ENCODE measurements at regions not wholly inside any gene's neighbourhood (a gene's known extent, or its start where the extent isn't known, plus 50 kb on each side); places are given as distances from the start of the nearest gene placed in this dataset.

DNA sequence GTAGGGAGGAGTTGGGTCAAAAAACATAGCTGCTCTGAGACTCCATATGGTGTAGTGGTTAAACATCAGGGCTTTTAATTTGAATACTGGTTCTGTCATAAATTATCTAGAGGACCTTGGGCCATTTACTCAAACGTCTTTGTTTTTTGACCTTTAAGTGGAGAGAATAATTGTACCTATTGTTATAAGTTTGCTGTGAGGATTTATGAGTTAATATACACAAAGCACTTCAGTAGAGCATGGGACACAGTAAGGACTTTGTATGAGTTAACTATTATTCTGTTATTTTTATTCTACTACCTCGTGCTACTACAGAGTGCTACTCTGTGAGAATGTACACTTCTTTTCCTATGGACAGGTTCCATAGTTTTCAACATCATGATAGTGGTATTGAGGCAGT lies 123.7 kb upstream of the TNC start:
- no peak overlapping the region for H3K4me3 ChIP-seq (ENCODE audit: low read depth, low read length)
- TF ChIP-seq, protein P1, sequence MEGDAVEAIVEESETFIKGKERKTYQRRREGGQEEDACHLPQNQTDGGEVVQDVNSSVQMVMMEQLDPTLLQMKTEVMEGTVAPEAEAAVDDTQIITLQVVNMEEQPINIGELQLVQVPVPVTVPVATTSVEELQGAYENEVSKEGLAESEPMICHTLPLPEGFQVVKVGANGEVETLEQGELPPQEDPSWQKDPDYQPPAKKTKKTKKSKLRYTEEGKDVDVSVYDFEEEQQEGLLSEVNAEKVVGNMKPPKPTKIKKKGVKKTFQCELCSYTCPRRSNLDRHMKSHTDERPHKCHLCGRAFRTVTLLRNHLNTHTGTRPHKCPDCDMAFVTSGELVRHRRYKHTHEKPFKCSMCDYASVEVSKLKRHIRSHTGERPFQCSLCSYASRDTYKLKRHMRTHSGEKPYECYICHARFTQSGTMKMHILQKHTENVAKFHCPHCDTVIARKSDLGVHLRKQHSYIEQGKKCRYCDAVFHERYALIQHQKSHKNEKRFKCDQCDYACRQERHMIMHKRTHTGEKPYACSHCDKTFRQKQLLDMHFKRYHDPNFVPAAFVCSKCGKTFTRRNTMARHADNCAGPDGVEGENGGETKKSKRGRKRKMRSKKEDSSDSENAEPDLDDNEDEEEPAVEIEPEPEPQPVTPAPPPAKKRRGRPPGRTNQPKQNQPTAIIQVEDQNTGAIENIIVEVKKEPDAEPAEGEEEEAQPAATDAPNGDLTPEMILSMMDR (IDR thresholded peaks at IDR 0.05; ENCODE audit: insufficient read depth, low read length): no peak
- no peak for DNase-seq (ENCODE audit: low read depth)

DNA sequence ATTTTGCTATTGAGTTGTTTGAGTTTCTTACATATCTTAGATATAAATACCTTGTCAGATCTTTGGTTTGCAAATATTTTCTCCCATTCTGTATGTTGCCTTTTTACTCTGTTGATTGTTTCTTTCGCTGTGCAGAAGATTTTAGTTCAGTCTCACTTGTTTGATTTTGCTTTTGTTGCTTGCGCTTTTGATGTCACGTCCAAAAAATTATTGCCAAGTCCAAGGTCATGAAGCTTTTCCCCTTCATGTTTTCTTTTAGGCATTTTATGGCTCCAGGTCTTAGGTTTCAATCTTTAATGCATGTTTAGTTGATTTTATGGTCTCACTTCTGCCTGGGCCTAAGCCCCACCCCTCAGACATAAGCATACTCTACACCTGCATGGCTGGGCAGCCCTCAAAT lies 131.5 kb upstream of the TNC start:
- TF ChIP-seq, protein P1 (IDR thresholded peaks at IDR 0.05; ENCODE audit: insufficient read depth, low read length): no peak
- no peak overlapping the region for H3K4me3 ChIP-seq (ENCODE audit: low read depth, low read length)
- DNase-seq (ENCODE audit: low read depth): no peak

DNA sequence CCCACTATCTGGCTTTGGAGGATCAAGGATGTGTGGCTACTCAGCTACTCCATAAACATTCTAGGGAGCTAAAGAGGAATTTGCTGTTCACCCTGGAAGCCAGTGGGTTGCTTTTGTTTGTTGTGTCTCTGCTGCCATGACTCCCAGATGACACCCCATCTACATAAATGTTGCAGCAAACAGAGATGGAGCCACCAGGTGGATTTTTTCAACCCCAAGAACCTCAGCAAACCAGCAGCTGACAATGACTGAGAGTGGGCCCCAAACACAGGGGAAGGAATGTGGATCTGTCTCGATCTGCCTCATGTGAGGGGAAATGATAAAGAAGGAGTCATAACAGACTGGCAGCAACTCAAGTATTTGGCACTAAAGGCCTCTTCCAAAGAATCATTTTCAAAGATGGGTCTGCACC lies 132.7 kb upstream of the TNC start:
- DNase-seq (ENCODE audit: low read depth): peak; percentile 96

GRCh38 chr9:115254287-115255180 lies 136.6 kb upstream of the TNC start:
- no peak overlapping the region for H3K4me3 ChIP-seq (ENCODE audit: low read depth, low read length)
- TF ChIP-seq, protein P1 (IDR thresholded peaks at IDR 0.05; ENCODE audit: insufficient read depth, low read length): no peak
- no peak for DNase-seq (ENCODE audit: low read depth)

More for the DNA sequence above, 132.7 kb upstream of the TNC start:
- no peak overlapping the region for H3K4me3 ChIP-seq (ENCODE audit: low read depth, low read length)
- TF ChIP-seq, protein P1 (IDR thresholded peaks at IDR 0.05; ENCODE audit: insufficient read depth, low read length): no peak

DNA sequence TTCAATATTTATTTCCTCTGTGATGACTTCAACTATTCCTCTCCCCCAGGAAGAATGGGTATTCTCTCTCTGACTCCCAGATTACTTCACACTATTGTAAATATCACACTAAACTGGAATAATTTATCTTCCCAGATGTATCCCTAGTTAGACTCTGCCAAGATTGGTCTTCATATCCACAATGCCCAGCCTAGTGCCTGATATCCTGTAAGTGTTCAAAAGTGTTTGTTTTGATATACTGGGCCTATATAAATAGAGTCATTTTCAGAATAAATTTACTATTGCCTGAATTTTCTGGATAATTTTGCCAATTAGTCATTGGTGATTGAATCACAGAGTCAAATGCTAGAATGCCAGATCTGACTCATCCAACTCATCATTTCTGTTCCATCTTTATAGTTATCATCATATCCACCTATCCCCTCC lies 143.7 kb upstream of the TNC start:
- TF ChIP-seq, protein P1 (IDR thresholded peaks at IDR 0.05; ENCODE audit: insufficient read depth, low read length): no peak
- no peak for DNase-seq (ENCODE audit: low read depth)
- no peak overlapping the region for H3K4me3 ChIP-seq (ENCODE audit: low read depth, low read length)

DNA sequence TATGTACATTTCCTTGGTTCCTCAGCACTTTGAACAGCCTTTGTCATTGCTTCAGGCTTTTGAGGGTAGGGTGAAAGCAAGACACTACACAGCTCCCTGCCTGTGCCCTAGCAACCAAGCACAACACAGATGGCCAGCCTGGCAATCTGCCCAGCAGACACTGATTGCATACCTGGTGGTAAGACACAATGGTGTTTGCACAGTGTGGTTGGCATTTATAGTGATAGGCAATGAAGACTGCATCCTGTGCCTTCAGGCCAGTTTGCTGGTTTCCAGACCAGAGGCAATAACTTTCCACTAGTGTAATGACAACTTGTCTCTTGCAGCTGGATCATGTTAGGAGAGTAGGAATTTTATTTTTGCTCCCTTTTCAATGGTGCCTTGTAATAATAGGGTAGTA lies 144.5 kb upstream of the TNC start:
- TF ChIP-seq, protein P1 (IDR thresholded peaks at IDR 0.05; ENCODE audit: insufficient read depth, low read length): no peak
- peak; percentile 90 for DNase-seq (ENCODE audit: low read depth)

More for the DNA sequence above, 144.5 kb upstream of the TNC start:
- no peak overlapping the region for H3K4me3 ChIP-seq (ENCODE audit: low read depth, low read length)

Data from fibroblast of the aortic adventitia (primary cell).